GM12864 (cell line): ENCODE measurements at regions not wholly inside any gene's neighbourhood (a gene's known extent, or its start where the extent isn't known, plus 50 kb on each side); places are given as distances from the start of the nearest gene placed in this dataset.

Experiments used
- DNase-seq: peaks from one replicate; pipeline ENCODE4 v3.0.0-alpha.2; 2011; ENCODE audit warnings: low read depth
- H3K4me3 ChIP-seq: 2 replicates; pipeline ENCODE4 v1.5.1; 2011; ENCODE audit warnings: mild to moderate bottlenecking, low read depth, low read length, control low read depth
- TF ChIP-seq, protein P1 (sequence below): IDR thresholded peaks from 2 replicates; pipeline ENCODE4 v1.5.1; 2011; ENCODE audit warnings: low read depth, mild to moderate bottlenecking, moderate library complexity, low read length, control low read depth, inconsistent platforms; ENCODE audit errors: missing control alignments

DNA sequence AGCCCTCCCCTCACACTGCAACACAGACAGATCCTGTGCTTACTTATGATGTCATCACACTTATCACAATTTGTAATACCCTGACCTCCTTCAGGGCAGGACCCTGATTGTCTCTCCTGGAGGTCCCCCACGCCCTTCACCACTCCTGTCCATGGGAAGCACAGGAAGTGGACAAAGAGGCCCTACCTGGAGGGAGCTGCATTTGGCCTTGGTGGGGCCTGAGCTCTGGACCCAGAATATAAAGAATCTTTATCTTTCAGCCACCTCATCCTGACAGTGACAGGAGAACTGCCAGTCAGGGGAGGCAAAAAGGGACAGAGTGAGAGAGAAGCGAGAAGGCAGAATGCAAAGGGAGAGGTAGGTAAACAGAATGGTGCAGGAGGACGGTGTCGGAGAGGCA is 303.4 kb upstream of the N4BP1 start:
- TF ChIP-seq, protein P1, sequence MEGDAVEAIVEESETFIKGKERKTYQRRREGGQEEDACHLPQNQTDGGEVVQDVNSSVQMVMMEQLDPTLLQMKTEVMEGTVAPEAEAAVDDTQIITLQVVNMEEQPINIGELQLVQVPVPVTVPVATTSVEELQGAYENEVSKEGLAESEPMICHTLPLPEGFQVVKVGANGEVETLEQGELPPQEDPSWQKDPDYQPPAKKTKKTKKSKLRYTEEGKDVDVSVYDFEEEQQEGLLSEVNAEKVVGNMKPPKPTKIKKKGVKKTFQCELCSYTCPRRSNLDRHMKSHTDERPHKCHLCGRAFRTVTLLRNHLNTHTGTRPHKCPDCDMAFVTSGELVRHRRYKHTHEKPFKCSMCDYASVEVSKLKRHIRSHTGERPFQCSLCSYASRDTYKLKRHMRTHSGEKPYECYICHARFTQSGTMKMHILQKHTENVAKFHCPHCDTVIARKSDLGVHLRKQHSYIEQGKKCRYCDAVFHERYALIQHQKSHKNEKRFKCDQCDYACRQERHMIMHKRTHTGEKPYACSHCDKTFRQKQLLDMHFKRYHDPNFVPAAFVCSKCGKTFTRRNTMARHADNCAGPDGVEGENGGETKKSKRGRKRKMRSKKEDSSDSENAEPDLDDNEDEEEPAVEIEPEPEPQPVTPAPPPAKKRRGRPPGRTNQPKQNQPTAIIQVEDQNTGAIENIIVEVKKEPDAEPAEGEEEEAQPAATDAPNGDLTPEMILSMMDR: no peak
- no peak for DNase-seq
- no peak overlapping the region for H3K4me3 ChIP-seq

DNA sequence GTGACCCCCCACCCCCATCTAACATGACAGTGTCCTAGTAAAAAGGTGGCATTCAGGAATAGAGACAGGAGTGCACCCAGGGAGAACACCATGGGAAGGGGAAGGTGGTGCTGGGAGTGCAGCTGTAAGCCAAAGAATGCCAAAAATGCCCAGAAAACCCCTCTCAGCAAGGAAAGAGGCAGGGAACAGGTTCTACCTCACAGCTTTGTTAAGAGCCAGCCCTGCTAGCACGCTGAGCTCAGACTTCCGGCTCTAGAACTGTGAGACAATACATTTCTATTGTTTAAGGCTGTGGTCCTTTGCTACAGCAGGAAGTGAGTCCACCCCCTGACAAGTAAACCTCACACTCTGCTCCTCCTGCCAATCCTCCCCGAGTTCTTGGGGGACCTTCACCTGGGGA is 302.4 kb upstream of the N4BP1 start:
- H3K4me3 ChIP-seq: no peak overlapping the region
- no peak for DNase-seq
- TF ChIP-seq, protein P1: no peak

DNA sequence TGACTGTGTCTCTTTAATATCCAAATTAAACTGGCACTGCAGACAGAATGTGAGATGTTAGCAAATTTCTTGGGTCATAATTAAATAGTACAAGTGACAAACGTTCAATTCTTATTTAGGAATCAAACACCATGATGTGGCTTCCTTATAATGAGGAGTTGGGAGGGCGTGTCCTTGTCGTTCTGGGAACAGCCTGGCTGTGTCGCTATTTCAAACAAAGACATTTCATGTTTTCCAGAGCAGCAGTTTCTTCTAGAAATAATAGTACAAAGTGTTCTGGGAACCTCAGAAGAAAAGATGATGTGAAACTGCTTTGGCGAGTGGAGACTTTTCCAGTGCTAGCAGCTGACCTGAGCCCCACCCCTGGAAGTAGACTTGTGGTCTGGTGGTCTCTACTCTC is 301.7 kb upstream of the N4BP1 start:
- DNase-seq: no peak
- no peak overlapping the region for H3K4me3 ChIP-seq
- TF ChIP-seq, protein P1: peak; percentile 9

DNA sequence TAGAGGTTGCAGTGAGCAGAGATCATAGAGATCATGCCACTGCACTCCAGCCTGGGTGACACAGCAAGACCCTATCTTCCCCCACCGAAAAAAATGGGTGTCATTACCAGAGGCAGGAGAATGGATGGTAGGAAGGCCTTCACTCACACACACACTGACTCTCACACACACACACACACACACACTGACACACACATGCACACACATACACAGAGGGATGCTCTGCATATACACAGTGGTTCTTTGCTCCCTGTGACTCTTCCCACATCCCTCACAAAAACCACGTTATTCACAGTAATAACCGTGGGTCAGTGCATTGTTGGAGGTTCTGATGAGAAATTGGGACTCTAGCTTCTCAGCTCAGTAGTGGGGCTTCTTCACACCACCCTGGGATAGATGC is 300.2 kb upstream of the N4BP1 start:
- TF ChIP-seq, protein P1: no peak
- DNase-seq: no peak
- H3K4me3 ChIP-seq: no peak overlapping the region

DNA sequence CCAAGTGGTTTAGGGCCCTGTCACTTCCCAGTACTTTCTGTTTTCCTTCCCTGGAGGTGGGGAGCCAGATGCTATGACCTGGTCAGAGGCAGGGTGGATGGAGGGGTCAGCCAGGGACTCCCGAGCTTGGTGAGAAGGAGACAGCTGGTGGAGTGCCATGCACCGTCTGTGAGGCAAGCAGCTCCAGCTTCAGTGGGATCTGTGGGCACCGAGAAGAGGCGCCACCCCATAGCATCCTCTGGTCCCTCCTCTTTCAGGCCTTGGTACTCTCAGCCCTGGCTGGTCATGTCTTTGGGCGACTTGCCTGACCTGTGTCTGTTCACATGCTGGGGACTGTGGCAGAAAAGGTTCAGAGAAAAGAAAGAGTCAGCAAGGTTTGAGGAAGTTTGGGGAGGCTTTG is 299.3 kb upstream of the N4BP1 start:
- no peak overlapping the region for H3K4me3 ChIP-seq
- DNase-seq: no peak
- TF ChIP-seq, protein P1: no peak

DNA sequence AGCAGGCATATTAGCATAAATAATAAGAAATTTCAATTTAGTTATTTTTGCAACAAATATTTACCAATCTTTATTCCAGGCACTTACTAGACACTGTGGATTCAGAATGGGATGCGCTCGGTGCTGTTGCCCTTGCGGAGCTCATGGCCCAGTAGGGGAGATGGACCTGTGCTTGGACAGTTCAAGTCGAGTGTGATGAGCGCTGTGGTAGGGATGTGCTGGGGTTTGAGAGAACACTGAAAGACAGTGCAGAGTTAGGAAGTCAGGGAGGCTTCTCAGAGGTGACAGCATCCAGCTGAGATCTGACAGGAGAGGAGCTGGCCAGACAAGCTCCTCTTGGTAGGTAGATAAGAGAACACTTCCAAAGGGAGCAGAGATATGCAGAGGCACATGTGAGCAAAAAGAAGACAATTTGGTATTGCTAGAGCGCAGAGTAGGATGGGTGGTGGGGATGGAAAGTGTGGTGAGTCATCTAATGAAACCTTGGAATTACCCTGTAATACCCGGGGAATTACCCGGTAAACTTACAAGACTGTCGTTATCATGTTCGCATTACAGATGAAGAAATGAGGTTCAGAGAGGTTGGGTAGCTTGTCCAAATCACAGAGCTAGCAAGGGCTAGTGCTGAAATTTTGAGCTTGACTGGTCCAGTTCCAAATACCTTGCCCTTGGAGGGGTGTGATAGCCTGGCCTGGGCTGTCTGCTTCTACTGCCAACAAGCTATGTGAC is 298.1 kb upstream of the N4BP1 start:
- H3K4me3 ChIP-seq: no peak overlapping the region
- TF ChIP-seq, protein P1: no peak
- DNase-seq: peak; percentile 44
